ENCODE measurements at regions not wholly inside any gene's neighbourhood (a gene's known extent, or its start where the extent isn't known, plus 50 kb on each side); places are given as distances from the start of the nearest gene placed in this dataset.

DNA sequence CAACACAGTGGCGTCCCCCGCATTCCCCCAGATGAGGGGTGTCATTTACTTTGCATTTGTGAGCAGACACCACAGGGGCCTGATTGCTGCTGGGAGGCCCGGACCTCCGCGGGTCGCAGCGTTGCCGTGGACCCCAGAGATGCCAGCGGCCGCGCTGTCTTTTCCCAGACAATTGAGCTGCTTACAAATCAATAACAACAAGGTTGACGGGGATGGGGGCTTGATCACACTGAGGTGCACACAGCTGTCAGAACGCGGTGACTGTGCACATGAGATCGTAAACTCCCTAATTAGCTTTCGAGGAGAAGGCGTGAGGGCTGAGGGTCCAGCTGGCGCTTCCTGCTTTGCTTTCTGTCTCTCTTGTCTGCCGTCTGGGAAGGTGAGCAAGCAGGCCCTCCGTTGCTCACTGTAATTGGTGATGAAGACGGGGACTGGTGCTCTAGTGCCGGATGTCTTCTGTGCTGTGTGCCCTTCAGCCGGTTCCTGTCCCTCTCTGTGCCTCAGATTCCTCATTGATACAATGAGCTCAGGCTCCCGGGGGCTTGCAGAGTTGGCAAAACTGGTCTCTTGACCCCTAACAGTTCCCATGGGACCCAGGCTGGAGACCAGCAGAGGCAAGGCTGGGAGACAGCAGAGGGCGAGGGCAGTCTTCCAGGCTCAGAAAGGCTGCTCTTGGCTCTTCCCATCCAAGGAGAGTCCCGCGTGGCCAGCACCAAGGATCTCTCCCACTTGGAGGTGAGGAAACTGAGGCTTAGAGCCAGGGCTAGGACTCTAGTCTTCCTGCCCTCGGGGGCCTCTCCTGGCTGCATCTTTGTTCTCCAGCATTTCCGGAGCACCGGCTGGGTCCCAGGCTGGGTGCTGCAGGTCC, 126.0 kb upstream of the PMEPA1 start:
- H3K27me3 ChIP-seq (ENCODE audit: control insufficient read depth, insufficient read depth, low read length), result peaks cover 13% of the 10 kb centered on the region
- no peak overlapping the region for H3K4me3 ChIP-seq (ENCODE audit: low read depth, low read length)
- DNase-seq (ENCODE audit: low read depth, low spot score), result no peak
- H3K27ac ChIP-seq (ENCODE audit: low read depth, low read length), result no peak overlapping the region
- ChIA-PET CTCF (interaction anchor here (0.8 kb wide), 1 partner anchor 182 kb away, joined by 3 read pairs; no protein-coding TSS in a partner anchor), POLR2A (no interaction called here)
- TF ChIP-seq, protein P1, sequence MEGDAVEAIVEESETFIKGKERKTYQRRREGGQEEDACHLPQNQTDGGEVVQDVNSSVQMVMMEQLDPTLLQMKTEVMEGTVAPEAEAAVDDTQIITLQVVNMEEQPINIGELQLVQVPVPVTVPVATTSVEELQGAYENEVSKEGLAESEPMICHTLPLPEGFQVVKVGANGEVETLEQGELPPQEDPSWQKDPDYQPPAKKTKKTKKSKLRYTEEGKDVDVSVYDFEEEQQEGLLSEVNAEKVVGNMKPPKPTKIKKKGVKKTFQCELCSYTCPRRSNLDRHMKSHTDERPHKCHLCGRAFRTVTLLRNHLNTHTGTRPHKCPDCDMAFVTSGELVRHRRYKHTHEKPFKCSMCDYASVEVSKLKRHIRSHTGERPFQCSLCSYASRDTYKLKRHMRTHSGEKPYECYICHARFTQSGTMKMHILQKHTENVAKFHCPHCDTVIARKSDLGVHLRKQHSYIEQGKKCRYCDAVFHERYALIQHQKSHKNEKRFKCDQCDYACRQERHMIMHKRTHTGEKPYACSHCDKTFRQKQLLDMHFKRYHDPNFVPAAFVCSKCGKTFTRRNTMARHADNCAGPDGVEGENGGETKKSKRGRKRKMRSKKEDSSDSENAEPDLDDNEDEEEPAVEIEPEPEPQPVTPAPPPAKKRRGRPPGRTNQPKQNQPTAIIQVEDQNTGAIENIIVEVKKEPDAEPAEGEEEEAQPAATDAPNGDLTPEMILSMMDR (IDR thresholded peaks at IDR 0.05; ENCODE audit: low read depth, low read length), result no peak
- no peaks in the 10 kb centered on the region for H3K9me3 ChIP-seq (ENCODE audit: control insufficient read depth, insufficient read depth, low read length)

- POLR2A ChIA-PET, result no interaction called here
- peaks cover 12% of the 10 kb centered on the region for H3K27me3 ChIP-seq (ENCODE audit: control insufficient read depth, insufficient read depth, low read length)
- H3K9me3 ChIP-seq (ENCODE audit: control insufficient read depth, insufficient read depth, low read length), result no peaks in the 10 kb centered on the region
- no peak overlapping the region for H3K4me3 ChIP-seq (ENCODE audit: low read depth, low read length)
- DNase-seq (ENCODE audit: low read depth, low spot score), result no peak
- CTCF ChIA-PET, result no interaction called here
- no peak overlapping the region for H3K27ac ChIP-seq (ENCODE audit: low read depth, low read length)
- TF ChIP-seq, protein P1 (IDR thresholded peaks at IDR 0.05; ENCODE audit: low read depth, low read length), result no peak
These were observed 125.2 kb upstream of the PMEPA1 start for GRCh38 chr20:57835074-57835452.

- no peak overlapping the region for H3K4me3 ChIP-seq (ENCODE audit: low read depth, low read length)
- POLR2A ChIA-PET, result no interaction called here
- TF ChIP-seq, protein P1 (IDR thresholded peaks at IDR 0.05; ENCODE audit: low read depth, low read length), result no peak
- no peaks in the 10 kb centered on the region for H3K9me3 ChIP-seq (ENCODE audit: control insufficient read depth, insufficient read depth, low read length)
- H3K27ac ChIP-seq (ENCODE audit: low read depth, low read length), result no peak overlapping the region
- peaks cover 10% of the 10 kb centered on the region for H3K27me3 ChIP-seq (ENCODE audit: control insufficient read depth, insufficient read depth, low read length)
- CTCF ChIA-PET, result no interaction called here
- DNase-seq (ENCODE audit: low read depth, low spot score), result no peak
These were observed 124.7 kb upstream of the PMEPA1 start for GRCh38 chr20:57834306-57835073.

DNA sequence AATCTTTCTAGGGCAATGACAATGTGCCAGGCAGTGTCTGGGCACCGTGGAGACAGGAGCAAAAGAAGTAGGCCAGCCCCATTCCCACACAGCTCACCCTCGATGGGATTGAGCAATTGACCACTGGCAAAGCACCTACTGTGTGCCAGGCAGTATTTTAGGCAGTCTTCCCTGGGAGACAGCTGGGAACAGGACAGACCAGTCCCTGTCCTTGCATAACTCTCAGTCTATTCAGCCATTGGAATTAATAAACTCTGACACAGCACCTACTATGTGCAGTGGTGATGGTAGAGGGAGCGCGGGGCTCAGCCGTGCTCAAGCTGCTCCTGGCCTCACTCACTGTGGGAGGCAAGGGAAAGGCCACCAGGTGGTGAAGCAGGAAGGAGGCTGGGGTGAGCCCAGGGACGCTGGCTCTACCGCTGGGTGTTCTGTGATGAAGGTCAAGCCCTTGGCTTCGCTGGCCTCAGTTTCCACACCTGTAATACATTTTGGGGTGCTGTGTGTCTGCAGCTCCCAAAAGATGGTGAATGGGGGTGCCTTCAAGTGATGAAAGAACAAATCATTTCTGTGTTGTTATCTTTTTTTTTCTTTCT, 122.3 kb upstream of the PMEPA1 start:
- DNase-seq (ENCODE audit: low read depth, low spot score), result no peak
- no peaks in the 10 kb centered on the region for H3K9me3 ChIP-seq (ENCODE audit: control insufficient read depth, insufficient read depth, low read length)
- no peak overlapping the region for H3K4me3 ChIP-seq (ENCODE audit: low read depth, low read length)
- no peaks in the 10 kb centered on the region for H3K27me3 ChIP-seq (ENCODE audit: control insufficient read depth, insufficient read depth, low read length)
- no peak overlapping the region for H3K27ac ChIP-seq (ENCODE audit: low read depth, low read length)
- TF ChIP-seq, protein P1 (IDR thresholded peaks at IDR 0.05; ENCODE audit: low read depth, low read length), result no peak
- ChIA-PET POLR2A (no interaction called here), CTCF (interaction anchor here (0.6 kb wide), 1 partner anchor 43 kb away, joined by 3 read pairs; no protein-coding TSS in a partner anchor)

All from AG04450 (cell line).